Transverse colon (tissue), 4 donors: ENCODE measurements at regions not wholly inside any gene's neighbourhood (a gene's known extent, or its start where the extent isn't known, plus 50 kb on each side); places are given as distances from the start of the nearest gene placed in this dataset.
"Not testable (repeated sequence)": the region's sequence is repeated elsewhere in the genome, so short reads cannot be mapped to it uniquely, and the experiment has no call there.

Source experiments
- CTCF ChIP-seq, 5 experiments: fragments of 200-600 bp in 3 of 5; fragments of 450-650 bp in 2 of 5; sonication (generic) in 3 of 5; IDR thresholded peaks; 1 replicate in 2 of 5; 2 replicates in 3 of 5; pipeline ENCODE4 v1.5.1; 2016 to 2017; ENCODE audit warnings: antibody characterized with exemption in 5 of 5, inconsistent platforms in 3 of 5, mild to moderate bottlenecking in 2 of 5, moderate library complexity in 1 of 5
- POLR2AphosphoS5 ChIP-seq, 3 donors: sonication (generic); formaldehyde crosslinking; IDR thresholded peaks; one replicate each; pipeline ENCODE4 v1.6.1; 2016; ENCODE audit warnings: antibody characterized with exemption in 3 of 3

GRCh38 chr6:150311149-150311944 is 57.5 kb upstream of the IYD start:
- not testable (repeated sequence) for TF ChIP-seq CTCF, POLR2AphosphoS5 (IDR thresholded peaks at IDR 0.05)
